ENCODE measurements at regions not wholly inside any gene's neighbourhood (a gene's known extent, or its start where the extent isn't known, plus 50 kb on each side); places are given as distances from the start of the nearest gene placed in this dataset.

- TF ChIP-seq CTCF (conservative IDR thresholded peaks at IDR 0.05; ENCODE audit: low read depth, low read length): no peak
- no peak for TF ChIP-seq EZH2phosphoT487 (IDR thresholded peaks at IDR 0.05; ENCODE audit: borderline replicate concordance, low read length)
Observed at GRCh38 chr1:88237058-88237457, 447.0 kb upstream of the PKN2 start.

Data from PC-3 (cell line).